ENCODE measurements at regions not wholly inside any gene's neighbourhood (a gene's known extent, or its start where the extent isn't known, plus 50 kb on each side); places are given as distances from the start of the nearest gene placed in this dataset.

GRCh38 chr15:77775837-77776236 lies 143.1 kb upstream of the LINGO1 start:
- Mint-ChIP-seq H3K4me3 (no peak overlapping the region), H3K9me3 (peaks cover 3% of the 10 kb centered on the region), H3K36me3 (no peaks in the 10 kb centered on the region), H3K27me3 (no peaks in the 10 kb centered on the region), H3K27ac (no peak overlapping the region), H3K4me1 (no peaks in the 10 kb centered on the region)

GRCh38 chr15:77775373-77775772 lies 142.7 kb upstream of the LINGO1 start:
- no peaks in the 10 kb centered on the region for H3K27me3 Mint-ChIP-seq
- no peaks in the 10 kb centered on the region for H3K4me1 Mint-ChIP-seq
- no peaks in the 10 kb centered on the region for H3K36me3 Mint-ChIP-seq
- no peak overlapping the region for H3K27ac Mint-ChIP-seq
- no peaks in the 10 kb centered on the region for H3K9me3 Mint-ChIP-seq
- no peak overlapping the region for H3K4me3 Mint-ChIP-seq

- H3K27ac Mint-ChIP-seq = no peak overlapping the region
- H3K36me3 Mint-ChIP-seq = no peaks in the 10 kb centered on the region
- H3K4me1 Mint-ChIP-seq = no peaks in the 10 kb centered on the region
- H3K9me3 Mint-ChIP-seq = no peaks in the 10 kb centered on the region
- no peak overlapping the region for H3K4me3 Mint-ChIP-seq
- H3K27me3 Mint-ChIP-seq = no peaks in the 10 kb centered on the region
These were observed 141.6 kb upstream of the LINGO1 start for GRCh38 chr15:77774350-77774749.

- Mint-ChIP-seq H3K4me1 (no peaks in the 10 kb centered on the region), H3K27me3 (no peaks in the 10 kb centered on the region), H3K36me3 (no peaks in the 10 kb centered on the region), H3K9me3 (no peaks in the 10 kb centered on the region), H3K27ac (no peak overlapping the region), H3K4me3 (no peak overlapping the region)
These were observed 141.2 kb upstream of the LINGO1 start for GRCh38 chr15:77773903-77774302.

- Mint-ChIP-seq H3K9me3 (no peaks in the 10 kb centered on the region), H3K4me1 (no peaks in the 10 kb centered on the region), H3K36me3 (no peaks in the 10 kb centered on the region), H3K4me3 (no peak overlapping the region), H3K27me3 (no peaks in the 10 kb centered on the region), H3K27ac (no peak overlapping the region)
These were observed 140.1 kb upstream of the LINGO1 start for GRCh38 chr15:77772641-77773402.

GRCh38 chr15:77771616-77772015 lies 138.9 kb upstream of the LINGO1 start:
- Mint-ChIP-seq H3K4me1 (no peaks in the 10 kb centered on the region), H3K36me3 (no peaks in the 10 kb centered on the region), H3K9me3 (no peaks in the 10 kb centered on the region), H3K27ac (no peak overlapping the region), H3K27me3 (peaks cover 1% of the 10 kb centered on the region), H3K4me3 (no peak overlapping the region)

- Mint-ChIP-seq H3K36me3 (no peaks in the 10 kb centered on the region), H3K27ac (no peak overlapping the region), H3K27me3 (peaks cover 4% of the 10 kb centered on the region), H3K9me3 (no peaks in the 10 kb centered on the region), H3K4me1 (no peaks in the 10 kb centered on the region), H3K4me3 (no peak overlapping the region)
These were observed 137.0 kb upstream of the LINGO1 start for GRCh38 chr15:77769700-77770099.

- Mint-ChIP-seq H3K27me3 (peaks cover 6% of the 10 kb centered on the region), H3K36me3 (no peaks in the 10 kb centered on the region), H3K4me1 (no peaks in the 10 kb centered on the region), H3K4me3 (no peak overlapping the region), H3K27ac (no peak overlapping the region), H3K9me3 (no peaks in the 10 kb centered on the region)
These were observed 135.9 kb upstream of the LINGO1 start for GRCh38 chr15:77768521-77769078.

GRCh38 chr15:77768107-77768506 lies 135.4 kb upstream of the LINGO1 start:
- Mint-ChIP-seq H3K36me3 (no peaks in the 10 kb centered on the region), H3K27ac (no peak overlapping the region), H3K4me3 (no peak overlapping the region), H3K4me1 (no peaks in the 10 kb centered on the region), H3K9me3 (no peaks in the 10 kb centered on the region), H3K27me3 (peaks cover 6% of the 10 kb centered on the region)

GRCh38 chr15:77764095-77764494 lies 131.4 kb upstream of the LINGO1 start:
- H3K27me3 Mint-ChIP-seq = peaks cover 9% of the 10 kb centered on the region
- H3K4me3 Mint-ChIP-seq = no peak overlapping the region

GRCh38 chr15:77762747-77763355 lies 130.1 kb upstream of the LINGO1 start:
- no peaks in the 10 kb centered on the region for H3K9me3 Mint-ChIP-seq
- H3K27ac Mint-ChIP-seq = no peak overlapping the region
- H3K36me3 Mint-ChIP-seq = no peaks in the 10 kb centered on the region
- no peaks in the 10 kb centered on the region for H3K4me1 Mint-ChIP-seq
- H3K4me3 Mint-ChIP-seq = no peak overlapping the region
- H3K27me3 Mint-ChIP-seq = peaks cover 9% of the 10 kb centered on the region

More at GRCh38 chr15:77764095-77764494, 131.4 kb upstream of the LINGO1 start:
- H3K36me3 Mint-ChIP-seq = no peaks in the 10 kb centered on the region
- no peaks in the 10 kb centered on the region for H3K9me3 Mint-ChIP-seq
- H3K4me1 Mint-ChIP-seq = no peaks in the 10 kb centered on the region
- H3K27ac Mint-ChIP-seq = no peak overlapping the region

GRCh38 chr15:77759896-77760592 lies 127.3 kb upstream of the LINGO1 start:
- Mint-ChIP-seq H3K4me1 (no peaks in the 10 kb centered on the region), H3K9me3 (no peaks in the 10 kb centered on the region), H3K36me3 (no peaks in the 10 kb centered on the region), H3K27me3 (peaks cover 7% of the 10 kb centered on the region), H3K4me3 (no peak overlapping the region), H3K27ac (no peak overlapping the region)

GRCh38 chr15:77753939-77754338 lies 121.2 kb upstream of the LINGO1 start:
- no peaks in the 10 kb centered on the region for H3K4me1 Mint-ChIP-seq
- H3K27me3 Mint-ChIP-seq = no peaks in the 10 kb centered on the region
- no peak overlapping the region for H3K27ac Mint-ChIP-seq
- H3K36me3 Mint-ChIP-seq = no peaks in the 10 kb centered on the region
- no peaks in the 10 kb centered on the region for H3K9me3 Mint-ChIP-seq
- no peak overlapping the region for H3K4me3 Mint-ChIP-seq

- Mint-ChIP-seq H3K9me3 (no peaks in the 10 kb centered on the region), H3K4me3 (no peak overlapping the region), H3K36me3 (no peaks in the 10 kb centered on the region), H3K27me3 (no peaks in the 10 kb centered on the region), H3K4me1 (no peaks in the 10 kb centered on the region), H3K27ac (no peak overlapping the region)
These were observed 120.7 kb upstream of the LINGO1 start for GRCh38 chr15:77753281-77753873.

- Mint-ChIP-seq H3K27ac (no peak overlapping the region), H3K36me3 (no peaks in the 10 kb centered on the region), H3K4me3 (no peak overlapping the region), H3K27me3 (no peaks in the 10 kb centered on the region), H3K9me3 (no peaks in the 10 kb centered on the region), H3K4me1 (peaks cover 10% of the 10 kb centered on the region)
These were observed 117.4 kb upstream of the LINGO1 start for GRCh38 chr15:77749998-77750540.
